GM18498 (cell line): ENCODE measurements at regions not wholly inside any gene's neighbourhood (a gene's known extent, or its start where the extent isn't known, plus 50 kb on each side); places are given as distances from the start of the nearest gene placed in this dataset.
A peak's percentile ranks its signal among the peaks of the same experiment; 100 is the strongest.

Experiments used
- ATAC-seq: cut with Tn5 transposase; IDR thresholded peaks from one replicate; pipeline ENCODE4 v1.9.1; 2021; ENCODE audit warnings: mild to moderate bottlenecking, moderate library complexity; ENCODE audit not compliant: unreplicated experiment

- ATAC-seq, result no peak
Measured at GRCh38 chr1:200354243-200354642, 55.6 kb downstream of the ZNF281 start.

- ATAC-seq, result no peak
Measured at GRCh38 chr1:200353232-200353631, 56.6 kb downstream of the ZNF281 start.

- peak; percentile 66 for ATAC-seq
Measured at GRCh38 chr1:200351826-200352549, 57.8 kb downstream of the ZNF281 start.

GRCh38 chr1:200351425-200351824 is 58.4 kb downstream of the ZNF281 start:
- ATAC-seq, result no peak

GRCh38 chr1:200346700-200347099 is 63.1 kb downstream of the ZNF281 start:
- no peak for ATAC-seq

- no peak for ATAC-seq
Measured at GRCh38 chr1:200345520-200345919, 64.3 kb downstream of the ZNF281 start.

- no peak for ATAC-seq
Measured at GRCh38 chr1:200343874-200344273, 66.0 kb downstream of the ZNF281 start.

GRCh38 chr1:200342511-200343311 is 67.1 kb downstream of the ZNF281 start:
- ATAC-seq, result no peak

- no peak for ATAC-seq
Measured at GRCh38 chr1:200338451-200338850, 71.4 kb downstream of the ZNF281 start.

- ATAC-seq, result no peak
Measured at GRCh38 chr1:200337831-200338230, 72.0 kb downstream of the ZNF281 start.

GRCh38 chr1:200337410-200337809 is 72.4 kb downstream of the ZNF281 start:
- ATAC-seq, result no peak

GRCh38 chr1:200336901-200337391 is 72.9 kb downstream of the ZNF281 start:
- ATAC-seq, result no peak

GRCh38 chr1:200336101-200336845 is 73.6 kb downstream of the ZNF281 start:
- ATAC-seq, result no peak

- no peak for ATAC-seq
Measured at GRCh38 chr1:200334661-200335256, 75.1 kb downstream of the ZNF281 start.

- no peak for ATAC-seq
Measured at GRCh38 chr1:200333329-200333728, 76.5 kb downstream of the ZNF281 start.

GRCh38 chr1:200332716-200333115 is 77.1 kb downstream of the ZNF281 start:
- no peak for ATAC-seq

GRCh38 chr1:200330741-200331428 is 79.0 kb downstream of the ZNF281 start:
- no peak for ATAC-seq

- ATAC-seq, result no peak
Measured at GRCh38 chr1:200329208-200329882, 80.5 kb downstream of the ZNF281 start.

GRCh38 chr1:200328379-200328778 is 81.5 kb downstream of the ZNF281 start:
- ATAC-seq, result no peak

- no peak for ATAC-seq
Measured at GRCh38 chr1:200323856-200324400, 85.9 kb downstream of the ZNF281 start.
